ENCODE measurements at regions not wholly inside any gene's neighbourhood (a gene's known extent, or its start where the extent isn't known, plus 50 kb on each side); places are given as distances from the start of the nearest gene placed in this dataset.

- TF ChIP-seq ZNF3 (CRISPR knock-in tag; IDR thresholded peaks at IDR 0.05) (no peak), YEATS4 (CRISPR knock-in tag; IDR thresholded peaks at IDR 0.05; ENCODE audit: borderline replicate concordance) (no peak), CTCF (CRISPR knock-in tag; IDR thresholded peaks at IDR 0.05) (no peak), THAP9 (CRISPR knock-in tag; IDR thresholded peaks at IDR 0.05; ENCODE audit: borderline replicate concordance) (no peak), FOSL1 (CRISPR knock-in tag; IDR thresholded peaks at IDR 0.05; ENCODE audit: borderline replicate concordance) (no peak)
These were observed 230.0 kb upstream of the MTNR1B start for GRCh38 chr11:92739491-92739890.
